ENCODE measurements at regions not wholly inside any gene's neighbourhood (a gene's known extent, or its start where the extent isn't known, plus 50 kb on each side); places are given as distances from the start of the nearest gene placed in this dataset.
A peak's percentile ranks its signal among the peaks of the same experiment; 100 is the strongest.

DNA sequence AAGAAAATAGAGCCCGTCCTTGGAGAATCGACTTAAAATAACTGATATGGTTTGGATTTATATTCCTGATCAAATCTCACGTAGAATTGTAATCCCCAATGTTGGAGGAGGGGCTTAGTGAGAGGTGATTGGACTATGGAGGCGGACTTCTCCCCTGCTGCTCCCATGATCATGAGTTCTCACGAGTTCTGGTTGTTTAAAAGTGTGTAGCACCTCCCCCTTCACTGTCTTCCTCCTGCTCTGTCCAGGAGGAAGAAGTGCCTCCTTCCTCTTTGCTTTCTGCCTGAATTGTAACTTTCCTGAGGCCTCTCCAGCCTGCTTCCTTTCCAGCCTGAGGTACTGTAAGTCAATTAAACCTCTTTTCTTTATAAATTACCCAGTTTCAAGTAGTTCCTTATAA, 529.2 kb downstream of the HAO1 start:
- no peak for DNase-seq (ENCODE audit: low read depth)

DNA sequence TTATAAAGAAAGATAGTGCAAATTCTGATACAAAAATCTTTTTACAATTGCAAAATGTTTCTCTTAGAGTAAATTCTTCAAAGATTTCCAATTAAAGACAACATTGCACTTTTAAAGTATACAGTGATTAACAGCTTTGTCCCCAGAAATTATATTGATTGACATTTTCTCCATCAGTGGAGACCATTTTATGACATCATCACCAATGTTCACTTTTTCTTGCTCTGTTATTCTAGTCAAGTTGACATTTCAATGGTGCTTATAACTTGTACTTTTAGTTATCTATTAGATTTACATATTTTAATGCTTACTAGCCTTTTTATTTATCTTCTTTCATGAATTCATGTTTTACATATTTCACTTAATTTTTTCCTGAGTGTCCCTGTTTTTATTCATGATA, 524.8 kb downstream of the HAO1 start:
- no peak for DNase-seq (ENCODE audit: low read depth)

DNA sequence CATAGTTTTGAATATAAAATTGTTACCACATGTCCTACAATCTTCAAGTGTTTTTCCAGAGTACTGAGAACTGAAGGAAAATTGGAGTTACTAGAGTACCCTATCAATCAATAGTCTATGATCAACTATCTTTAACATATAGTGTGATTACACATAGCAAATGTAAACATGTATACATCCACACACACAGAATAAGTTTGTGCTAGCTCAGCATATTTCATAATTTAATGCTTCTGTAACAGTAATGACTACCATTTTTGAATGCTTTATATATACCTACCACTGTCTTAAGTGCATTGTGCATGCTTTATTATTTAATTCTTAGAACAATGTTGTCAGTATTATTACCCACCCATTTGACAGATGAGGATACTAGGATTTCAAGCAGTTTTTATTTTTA, 523.9 kb downstream of the HAO1 start:
- no peak for DNase-seq (ENCODE audit: low read depth)

DNA sequence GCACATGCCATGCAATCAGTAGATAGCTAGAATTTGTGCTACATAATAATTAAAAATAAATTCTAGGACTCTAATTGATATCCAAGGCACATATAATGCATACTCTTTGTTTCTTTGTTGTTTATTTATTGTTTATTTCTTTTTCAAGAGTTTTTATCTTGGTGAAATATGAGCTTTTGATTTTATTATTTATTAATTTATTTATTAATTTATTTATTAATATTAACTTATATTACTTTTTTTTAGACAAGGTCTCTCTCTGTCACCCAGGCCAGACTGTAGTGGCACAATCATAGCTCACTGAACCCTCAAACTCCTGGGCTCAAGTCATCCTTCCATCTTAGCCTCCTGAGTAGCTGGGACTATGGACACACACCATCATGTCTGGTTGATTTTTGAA, 519.9 kb downstream of the HAO1 start:
- no peak for DNase-seq (ENCODE audit: low read depth)

DNA sequence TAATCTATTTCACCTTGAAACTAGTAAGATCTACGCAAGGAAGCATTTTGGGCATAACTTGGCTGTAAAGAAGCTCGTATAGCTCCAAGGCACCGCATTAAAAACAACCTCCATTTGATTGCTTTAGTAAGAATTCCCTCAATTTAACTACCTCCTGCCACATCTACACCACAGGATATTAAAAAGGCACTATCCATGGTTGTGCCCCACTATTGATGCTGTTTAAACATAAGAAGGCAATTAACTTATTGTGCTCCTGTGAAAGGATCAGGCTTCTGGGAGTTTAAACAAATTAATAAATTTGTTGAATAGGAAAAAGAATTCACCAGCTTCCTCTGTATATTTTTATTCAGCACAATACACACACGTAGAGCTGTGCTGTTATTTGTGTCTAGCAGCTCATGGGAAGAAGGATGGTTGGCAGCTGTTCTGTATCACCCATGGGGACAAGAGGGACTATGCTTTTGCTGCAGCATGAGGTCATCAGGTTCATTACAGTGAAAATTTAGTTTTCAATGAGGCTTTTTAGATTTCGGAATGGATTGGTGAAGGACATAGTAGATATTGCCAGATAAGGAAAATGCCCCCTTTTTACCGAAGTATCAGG, 513.3 kb downstream of the HAO1 start:
- DNase-seq (ENCODE audit: low read depth) = no peak

DNA sequence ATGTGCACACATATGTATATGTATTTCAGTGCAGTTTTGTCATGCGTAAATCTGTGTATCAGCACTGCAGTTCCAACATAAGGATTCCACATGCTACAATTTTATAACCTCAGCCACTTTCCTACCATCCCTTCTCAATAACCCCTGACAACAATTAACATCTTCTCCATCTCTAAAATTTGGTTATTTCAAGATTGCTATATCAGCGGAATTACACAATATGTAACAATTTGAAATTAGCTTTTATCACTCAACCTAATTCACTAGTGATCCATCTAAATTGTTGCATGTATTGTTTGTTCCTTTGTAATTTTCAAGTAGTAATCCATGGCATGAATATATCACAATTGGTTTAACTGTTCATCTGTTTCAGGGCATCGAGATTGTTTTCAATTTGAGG, 511.3 kb downstream of the HAO1 start:
- DNase-seq (ENCODE audit: low read depth) = no peak

DNA sequence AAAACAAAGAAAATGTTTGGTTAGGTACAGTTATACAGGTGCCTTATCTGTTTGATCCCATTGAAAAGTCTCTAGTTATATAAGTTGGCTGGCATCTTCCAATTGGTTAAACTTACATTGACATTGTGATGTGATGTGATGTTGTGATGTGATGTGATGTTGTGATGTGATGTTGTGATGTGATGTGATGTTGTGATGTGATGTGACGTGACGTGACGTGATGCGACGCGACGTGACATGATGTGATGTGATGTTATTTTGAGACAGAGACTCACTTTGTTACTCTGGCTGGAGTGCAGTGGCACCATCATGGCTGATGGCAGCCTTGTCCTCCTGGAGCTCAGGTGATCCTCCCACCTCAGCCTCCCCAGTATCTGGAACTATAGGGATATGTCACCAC, 507.6 kb downstream of the HAO1 start:
- DNase-seq (ENCODE audit: low read depth) = no peak

DNA sequence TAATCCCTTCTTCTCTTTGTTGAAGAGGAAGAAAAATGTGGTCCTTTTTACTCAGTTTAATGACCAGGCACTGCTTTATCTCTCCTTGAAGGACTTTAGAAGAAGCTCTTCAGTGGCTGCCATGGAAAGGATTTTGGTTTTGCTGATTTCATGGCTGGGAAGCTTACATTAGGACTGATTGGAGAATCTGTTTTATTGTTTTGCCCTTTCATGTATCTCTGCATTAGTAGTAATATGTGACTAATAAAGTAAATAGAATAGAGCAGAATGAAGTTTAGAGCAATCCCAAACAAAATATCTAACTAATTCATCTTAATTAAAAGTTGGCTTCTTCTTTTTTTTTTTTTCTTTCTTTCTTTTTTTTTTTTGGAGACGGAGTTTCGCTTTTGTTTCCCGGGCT, 502.9 kb downstream of the HAO1 start:
- DNase-seq (ENCODE audit: low read depth) = no peak

DNA sequence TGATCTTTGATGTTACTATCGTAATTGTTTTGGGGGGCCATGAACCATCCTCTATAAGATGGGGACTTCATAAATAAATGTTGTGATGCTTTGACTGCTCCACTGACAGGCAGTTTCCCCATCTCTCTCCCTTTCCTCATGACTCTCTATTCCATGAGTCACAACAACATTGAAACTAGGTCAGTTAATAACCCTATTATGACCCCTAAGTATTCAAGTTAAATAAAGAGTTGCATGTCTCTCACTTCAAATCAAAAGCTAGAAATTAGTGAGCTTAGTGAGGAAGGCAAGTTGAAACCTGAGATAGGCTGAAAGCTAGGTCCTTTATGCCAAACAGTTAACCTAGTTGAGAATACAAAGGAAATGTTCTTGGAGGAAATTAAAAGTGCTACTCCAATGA, 491.0 kb downstream of the HAO1 start:
- no peak for DNase-seq (ENCODE audit: low read depth)

DNA sequence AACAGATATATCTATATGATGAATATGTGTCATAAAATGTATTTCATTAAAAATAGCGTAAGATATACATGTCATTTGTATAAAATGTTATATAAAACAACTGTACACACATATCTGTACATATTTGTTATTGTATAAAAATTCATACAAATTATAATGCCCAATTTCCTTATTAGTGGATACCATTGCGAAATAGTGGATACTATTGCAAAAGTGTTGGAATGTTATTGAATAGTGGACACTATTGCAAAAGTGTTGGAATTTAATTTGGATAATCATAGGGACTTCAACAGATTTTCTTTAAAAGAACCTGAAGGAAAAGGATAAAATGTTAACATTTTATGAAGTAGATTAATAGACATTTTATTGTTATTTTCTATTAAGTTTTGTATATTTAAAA, 487.4 kb downstream of the HAO1 start:
- no peak for DNase-seq (ENCODE audit: low read depth)

DNA sequence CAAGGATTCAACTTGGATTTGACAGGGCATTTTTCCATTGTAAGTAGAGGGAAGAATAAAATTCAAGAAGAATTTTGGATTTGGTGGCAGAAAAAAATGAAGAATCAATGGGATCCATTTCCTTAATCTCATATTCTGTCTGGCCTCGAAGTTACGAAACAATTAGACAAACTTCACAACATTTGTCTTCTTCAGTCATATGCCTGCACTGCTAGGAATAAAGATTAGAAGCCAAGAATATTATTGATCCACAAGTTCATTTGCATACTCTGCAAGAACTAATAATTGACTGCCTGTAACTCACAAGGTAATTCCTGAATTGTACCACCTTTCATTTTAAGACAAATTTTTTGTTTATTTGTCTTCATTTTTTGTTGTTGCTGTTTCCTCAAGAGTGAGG, 486.2 kb downstream of the HAO1 start:
- no peak for DNase-seq (ENCODE audit: low read depth)

DNA sequence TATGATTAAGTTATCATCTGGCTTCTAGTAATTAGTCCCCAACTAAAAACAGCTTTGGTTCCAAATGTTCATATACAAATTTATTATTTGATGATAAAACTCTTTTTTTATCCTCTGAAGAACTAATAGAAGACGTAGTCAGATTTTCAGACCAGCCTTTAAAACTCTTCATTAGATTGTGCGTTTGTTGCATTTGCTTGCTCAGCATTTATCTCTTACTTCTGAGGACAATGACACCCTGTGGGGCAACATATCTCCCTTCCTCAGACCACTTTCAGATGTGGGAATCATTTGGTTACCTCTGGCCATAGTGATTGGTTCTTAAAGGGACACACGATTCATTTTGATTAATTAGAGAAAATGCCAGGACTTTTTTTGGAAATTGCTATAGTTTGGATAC, 481.8 kb downstream of the HAO1 start:
- no peak for DNase-seq (ENCODE audit: low read depth)

DNA sequence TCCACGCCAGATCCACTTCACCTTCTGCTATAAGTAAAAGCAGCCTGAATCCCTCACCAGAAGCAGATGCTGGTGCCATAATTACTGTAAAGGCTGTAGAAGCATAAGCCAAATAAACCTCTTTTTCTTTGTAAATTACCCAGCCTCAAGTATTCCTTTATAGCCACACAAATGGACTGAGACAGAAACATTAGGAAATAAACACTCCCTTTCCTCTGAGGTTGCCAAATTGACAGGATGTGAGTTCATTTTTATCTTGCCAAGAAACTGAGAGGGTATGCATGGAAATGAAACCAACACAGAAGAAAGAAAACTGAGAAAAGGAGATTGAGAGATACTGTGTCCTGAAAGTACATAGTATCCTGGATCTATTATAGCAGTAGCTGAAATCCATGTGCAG, 481.2 kb downstream of the HAO1 start:
- no peak for DNase-seq (ENCODE audit: low read depth)

DNA sequence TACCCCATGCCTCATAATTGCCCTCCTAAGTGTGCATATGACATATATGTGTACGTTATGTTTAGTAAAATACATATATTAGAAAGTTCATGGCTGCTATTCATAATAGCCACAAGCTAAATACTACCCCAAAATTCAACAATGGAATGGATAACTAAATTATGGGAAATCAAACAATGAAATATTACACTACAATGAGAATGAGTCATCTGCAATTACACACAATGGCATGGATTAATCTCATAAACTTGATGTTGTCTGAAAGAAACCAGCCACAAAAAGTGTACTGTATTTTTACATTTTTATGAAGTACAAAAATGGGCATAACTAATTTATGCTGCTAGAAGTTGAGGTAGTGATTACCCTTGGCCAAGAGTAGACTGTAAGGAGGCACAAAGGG, 477.0 kb downstream of the HAO1 start:
- DNase-seq (ENCODE audit: low read depth) = no peak

DNA sequence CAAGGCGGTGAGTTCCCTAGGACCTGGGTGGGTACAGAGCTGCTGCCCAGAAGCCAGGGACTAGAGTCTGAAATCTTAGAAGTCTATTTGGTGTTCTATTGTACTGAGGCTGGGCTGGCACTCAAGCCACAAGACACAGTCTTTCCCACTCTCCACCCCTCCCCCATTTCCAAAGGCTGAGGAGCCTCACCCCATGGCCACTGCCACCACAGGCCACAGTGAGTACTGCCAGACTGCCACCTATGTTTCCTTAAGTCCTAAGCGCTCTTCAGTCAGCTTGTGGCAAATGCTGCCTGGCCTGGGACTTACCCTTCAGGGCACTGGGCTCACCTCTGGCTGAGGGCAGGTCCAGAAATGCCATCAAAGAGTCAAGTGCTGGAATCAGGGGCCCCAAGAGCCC, 469.3 kb downstream of the HAO1 start:
- no peak for DNase-seq (ENCODE audit: low read depth)

DNA sequence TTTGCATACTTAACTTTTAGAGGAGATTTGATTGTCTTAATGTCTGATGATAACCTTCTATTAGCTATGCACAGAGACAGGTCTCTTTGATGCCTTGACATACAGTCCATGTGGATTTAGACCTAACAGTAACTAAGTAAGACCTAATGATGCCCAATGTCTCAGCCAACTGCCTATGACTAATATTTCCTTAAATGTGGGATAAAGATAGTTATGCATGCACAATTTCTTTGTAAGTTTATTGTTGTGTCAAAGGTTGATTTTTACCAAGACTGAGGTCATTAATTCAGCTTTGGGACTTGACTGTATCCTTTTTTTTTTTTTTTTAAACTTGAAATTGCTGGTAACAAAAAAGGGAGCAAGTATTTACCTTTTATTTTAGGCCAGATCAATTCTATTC, 450.0 kb downstream of the HAO1 start:
- DNase-seq (ENCODE audit: low read depth) = no peak

DNA sequence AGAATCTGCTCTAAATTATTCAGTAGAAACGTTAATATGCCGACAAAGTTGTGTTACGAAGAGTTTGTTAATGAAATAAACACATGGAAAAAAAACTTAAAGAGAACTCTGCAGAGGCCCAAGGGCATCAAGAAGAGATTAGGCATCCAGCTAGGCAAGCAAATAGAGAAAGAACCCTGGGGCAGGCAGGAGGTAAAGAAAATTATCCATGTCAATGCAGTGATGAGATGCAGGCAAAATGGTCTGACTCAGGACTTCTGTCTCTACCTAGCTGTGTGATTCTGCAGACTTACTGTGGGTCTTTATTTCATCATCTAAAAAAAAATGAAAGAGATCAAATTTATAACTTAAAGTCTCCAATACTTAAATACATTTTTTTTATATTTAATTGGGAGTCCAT, 448.0 kb downstream of the HAO1 start:
- DNase-seq (ENCODE audit: low read depth) = no peak

DNA sequence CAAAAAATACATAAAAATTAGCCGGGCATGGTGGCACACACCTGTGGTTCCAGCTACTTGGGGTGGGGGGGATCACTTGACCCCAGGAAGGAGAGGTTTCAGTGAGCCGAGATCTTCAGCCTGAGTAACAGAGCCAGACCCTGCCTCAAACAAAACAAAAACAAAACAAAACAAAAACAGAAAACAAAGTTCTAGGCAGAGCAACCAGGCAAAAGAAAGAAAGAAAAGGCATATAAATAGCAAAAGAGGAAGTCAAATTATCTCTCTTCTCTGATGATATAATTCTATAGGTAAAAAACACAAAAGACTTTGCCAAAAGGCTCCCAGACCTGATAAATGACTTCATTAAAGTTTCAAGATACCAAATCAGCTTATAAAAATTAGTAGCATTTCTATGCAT, 446.9 kb downstream of the HAO1 start:
- DNase-seq (ENCODE audit: low read depth) = no peak

DNA sequence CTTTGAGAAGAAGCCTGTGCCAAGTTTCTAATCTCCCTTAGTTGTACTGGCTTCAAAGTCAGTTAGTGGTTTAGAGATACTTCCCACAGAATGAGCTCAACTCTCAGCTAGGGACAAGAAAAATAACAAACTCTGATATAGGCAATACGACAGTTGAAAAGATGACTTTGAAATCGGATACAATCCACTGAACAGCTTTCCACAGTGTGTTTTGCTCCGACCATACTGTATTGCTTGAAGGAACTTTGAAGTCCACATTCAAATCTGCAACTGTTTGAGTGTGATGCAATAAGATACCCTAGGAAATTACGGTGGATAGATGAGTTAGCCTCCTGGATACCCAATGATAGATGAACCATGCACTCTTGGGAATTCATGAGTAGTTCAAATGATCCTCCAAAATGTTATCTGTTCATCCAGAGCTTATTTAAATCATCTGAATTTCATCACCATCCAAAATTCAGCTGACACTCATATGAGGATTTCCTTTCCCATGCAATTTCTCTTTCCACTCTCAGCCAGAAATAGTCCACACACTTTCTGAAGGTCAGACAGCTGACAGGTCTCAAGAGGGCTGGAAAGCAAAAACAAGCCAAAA, 443.8 kb downstream of the HAO1 start:
- DNase-seq (ENCODE audit: low read depth) = no peak

DNA sequence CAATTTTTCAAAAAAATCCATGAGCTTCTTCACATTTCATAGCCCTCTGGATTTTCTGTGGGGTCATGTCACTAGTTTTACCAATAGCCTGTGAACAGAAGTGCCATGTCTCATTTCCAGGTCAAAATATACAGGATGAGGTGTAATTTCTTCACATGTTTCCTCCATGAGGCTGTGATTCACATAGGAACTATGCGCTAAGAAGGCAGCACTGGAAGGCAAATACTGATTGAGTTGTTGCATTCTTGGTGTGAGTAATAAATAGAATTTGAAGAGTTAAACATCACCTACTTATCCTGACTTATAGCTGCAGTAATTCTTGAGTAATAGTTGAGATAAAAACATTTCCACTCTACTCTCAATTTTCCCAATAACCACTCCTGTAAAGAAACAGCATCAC, 442.3 kb downstream of the HAO1 start:
- peak; percentile 1 for DNase-seq (ENCODE audit: low read depth)

DNA sequence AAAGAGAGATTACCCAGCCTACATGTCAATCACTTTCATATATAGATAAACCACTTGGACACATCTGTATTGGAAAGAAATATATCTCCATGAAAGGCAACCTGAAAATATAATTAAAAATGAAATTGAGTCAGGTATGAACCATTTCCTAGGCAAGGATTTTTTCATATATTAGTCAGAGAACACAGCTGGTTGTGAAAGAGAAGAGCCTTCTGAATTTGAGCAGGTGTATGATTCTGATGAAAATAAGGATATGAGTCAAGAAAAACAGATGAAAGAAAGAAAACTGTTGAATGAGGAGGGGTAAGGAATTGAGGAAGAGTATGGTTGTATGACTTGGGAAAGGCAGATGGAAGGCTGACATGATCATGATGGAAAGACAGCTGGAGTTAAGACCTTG, 441.1 kb downstream of the HAO1 start:
- no peak for DNase-seq (ENCODE audit: low read depth)

DNA sequence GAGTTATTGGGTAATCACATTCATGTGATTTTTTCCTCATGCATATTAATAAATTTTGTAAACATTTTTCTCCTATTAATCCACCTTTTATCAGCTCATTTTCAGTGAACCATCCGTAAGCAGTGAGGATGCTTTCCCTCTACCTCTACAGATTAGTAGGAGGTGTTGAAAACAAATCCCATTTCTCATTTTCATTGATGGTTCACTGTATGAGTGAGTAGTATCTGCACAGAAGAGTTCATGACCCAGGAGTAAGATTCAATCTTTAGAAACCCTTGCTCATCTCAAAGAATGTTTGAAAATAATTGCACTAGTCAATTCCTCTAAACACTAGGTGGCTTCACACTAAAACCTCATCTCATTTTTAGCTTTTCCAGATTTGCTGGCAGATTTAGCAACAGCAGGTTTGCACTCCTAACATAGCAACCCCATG, 440.0 kb downstream of the HAO1 start:
- no peak for DNase-seq (ENCODE audit: low read depth)

DNA sequence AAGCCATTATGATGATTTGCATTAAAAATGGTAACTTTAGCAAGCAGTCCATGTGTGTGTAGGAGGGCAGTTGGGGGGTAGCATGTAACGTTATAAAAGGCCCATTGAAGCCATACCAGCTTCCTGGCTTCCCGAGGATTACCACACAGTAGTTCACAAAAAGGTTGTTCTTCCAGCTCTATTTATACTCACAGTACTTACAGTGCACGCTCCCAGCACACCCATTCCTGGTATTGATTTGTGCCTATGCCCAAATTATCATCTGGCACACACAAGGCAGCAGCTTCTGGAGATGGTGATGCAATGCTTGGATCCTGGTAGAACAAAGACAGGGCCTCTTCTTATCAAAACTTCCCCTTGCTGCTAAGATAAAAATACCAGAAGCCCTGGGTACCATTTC, 436.8 kb downstream of the HAO1 start:
- DNase-seq (ENCODE audit: low read depth) = no peak

DNA sequence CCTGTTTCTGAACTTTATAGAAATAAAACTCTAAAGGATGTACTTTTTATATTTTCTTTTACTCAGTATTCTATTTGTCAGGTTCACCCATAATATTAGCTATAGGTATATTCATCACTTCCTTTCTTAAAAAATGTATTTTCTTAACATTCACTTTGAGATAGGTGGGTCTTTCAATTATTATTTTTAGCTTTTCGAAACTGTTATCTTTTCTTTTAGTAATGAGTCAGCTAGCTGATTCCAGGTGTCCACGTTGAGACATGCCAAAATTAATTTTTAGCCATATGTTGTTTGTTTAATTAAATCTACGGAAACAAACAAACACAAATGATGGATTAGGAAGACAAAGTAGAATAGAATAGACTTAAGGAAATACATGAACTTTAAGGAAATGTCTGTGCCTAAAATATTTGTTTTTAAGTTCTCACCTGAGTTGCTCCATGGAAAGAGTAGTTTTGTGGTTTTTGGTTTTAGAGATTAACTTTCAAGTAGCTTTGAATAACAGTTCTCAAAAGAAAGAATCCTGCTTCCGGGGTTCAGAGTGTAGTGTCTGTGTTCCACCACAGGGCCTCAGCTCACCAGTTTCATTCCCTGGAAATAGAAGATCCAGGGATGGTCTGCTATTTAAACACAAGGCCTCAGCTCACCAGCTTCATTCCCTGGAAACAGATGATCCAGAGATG, 435.0 kb downstream of the HAO1 start:
- no peak for DNase-seq (ENCODE audit: low read depth)
